ENCODE measurements at regions not wholly inside any gene's neighbourhood (a gene's known extent, or its start where the extent isn't known, plus 50 kb on each side); places are given as distances from the start of the nearest gene placed in this dataset.

DNA sequence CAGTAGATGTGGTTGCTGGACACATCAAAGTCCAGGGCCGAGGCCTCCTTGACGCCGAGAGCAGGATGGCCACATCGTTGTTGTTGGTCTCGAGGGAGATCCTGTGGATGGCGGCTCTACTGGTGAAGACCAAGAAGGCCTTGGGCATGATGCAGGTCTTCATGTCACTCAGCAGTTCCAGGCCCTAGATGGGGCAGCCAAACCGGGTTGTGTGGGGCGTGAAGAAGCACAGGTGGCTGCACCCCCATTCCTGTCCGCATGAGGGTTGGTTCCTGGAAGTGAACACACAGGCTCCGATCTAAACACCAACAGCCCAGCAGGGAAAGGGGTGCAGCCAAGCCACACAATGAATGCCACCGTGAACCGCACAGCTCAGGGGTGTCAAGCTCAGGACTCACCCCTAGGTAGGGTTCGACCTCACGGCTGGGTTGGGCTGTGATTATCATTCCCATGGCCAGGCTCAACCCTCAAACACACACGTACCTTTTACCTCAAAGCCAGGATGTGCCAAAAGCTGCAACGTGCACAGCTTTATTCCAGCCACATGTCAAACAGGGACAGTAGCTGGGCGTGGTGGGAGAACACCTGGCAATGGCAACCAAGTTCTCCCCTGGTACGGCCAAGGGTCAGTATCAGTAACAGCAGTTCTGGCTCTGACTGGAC lies 132.3 kb downstream of the CRYBB2 start:
- H3K4me1 ChIP-seq: no peaks in the 10 kb centered on the region
- H3K27me3 ChIP-seq: no peaks in the 10 kb centered on the region
- no peak overlapping the region for H3K27ac ChIP-seq
- peaks cover 36 to 54% of the 10 kb centered on the region in 2 donors for H3K36me3 ChIP-seq
- intact Hi-C loops (cut with DNase I): no loop called here
- H3K4me3 ChIP-seq: no peak overlapping the region
- DNase-seq (ENCODE audit: low spot score in 2 of 2): no peak
- H3K9me3 ChIP-seq: no peaks in the 10 kb centered on the region
- no peak for TF ChIP-seq CTCF (IDR thresholded peaks at IDR 0.05)

GRCh38 chr22:25352294-25352680 lies 132.8 kb downstream of the CRYBB2 start:
- Histone ChIP-seq H3K4me3 (no peak overlapping the region), H3K27me3 (no peaks in the 10 kb centered on the region), H3K36me3 (peaks cover 39 to 54% of the 10 kb centered on the region in 2 donors), H3K4me1 (no peaks in the 10 kb centered on the region), H3K9me3 (no peaks in the 10 kb centered on the region), H3K27ac (no peak overlapping the region)
- intact Hi-C loops (cut with DNase I): no loop called here
- TF ChIP-seq CTCF (IDR thresholded peaks at IDR 0.05): no peak
- DNase-seq (ENCODE audit: low spot score in 2 of 2): no peak

DNA sequence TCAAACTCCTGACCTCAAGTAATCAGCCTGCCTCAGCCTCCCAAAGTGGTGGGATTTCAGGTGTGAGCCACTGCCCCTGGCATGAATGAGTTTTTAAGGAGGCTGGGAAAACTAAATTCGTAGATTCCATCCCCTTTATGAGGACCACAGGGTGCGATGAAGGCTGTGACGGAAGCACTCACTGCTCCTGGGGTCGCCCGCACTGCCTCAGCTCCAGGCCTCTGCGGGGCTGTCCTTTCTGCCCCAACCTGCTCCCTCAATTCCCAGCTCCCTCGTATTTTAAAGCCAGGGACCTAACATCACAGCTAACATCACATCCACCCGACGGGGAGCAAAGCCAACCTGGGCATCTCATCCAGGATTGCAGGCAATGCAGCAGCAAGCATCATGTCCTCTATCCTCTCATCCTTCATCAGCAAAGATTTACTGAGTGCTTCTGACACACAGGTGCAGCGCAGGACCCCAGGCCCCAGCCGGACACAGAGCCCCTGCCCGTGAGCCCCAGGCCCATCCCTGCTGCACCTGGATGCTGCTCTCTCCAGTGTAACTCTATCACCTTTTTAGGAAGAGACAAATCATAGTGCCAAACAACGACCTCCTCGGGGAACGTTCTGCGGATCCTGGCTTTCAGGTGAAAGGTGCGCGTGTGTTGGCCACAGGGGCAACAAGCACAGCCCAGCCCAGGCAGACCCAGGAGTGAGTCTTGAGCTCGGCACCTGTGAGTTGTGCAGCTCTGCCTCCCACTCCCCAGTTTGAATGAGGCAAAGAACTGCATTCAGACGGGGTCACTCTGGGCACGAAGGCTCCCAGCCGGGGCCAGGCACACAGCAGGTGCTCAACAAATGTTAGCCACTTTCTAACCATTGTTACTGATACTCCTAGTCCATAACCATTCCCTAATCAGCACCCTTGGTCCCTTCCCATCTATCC lies 134.3 kb downstream of the CRYBB2 start:
- Histone ChIP-seq H3K4me3 (no peak overlapping the region), H3K36me3 (peaks cover 52 to 57% of the 10 kb centered on the region in 2 donors), H3K27ac (no peak overlapping the region), H3K27me3 (no peaks in the 10 kb centered on the region), H3K9me3 (no peaks in the 10 kb centered on the region), H3K4me1 (no peaks in the 10 kb centered on the region)
- intact Hi-C loops (cut with DNase I): no loop called here
- no peak for DNase-seq (ENCODE audit: low spot score in 2 of 2)
- TF ChIP-seq CTCF (IDR thresholded peaks at IDR 0.05): no peak

DNA sequence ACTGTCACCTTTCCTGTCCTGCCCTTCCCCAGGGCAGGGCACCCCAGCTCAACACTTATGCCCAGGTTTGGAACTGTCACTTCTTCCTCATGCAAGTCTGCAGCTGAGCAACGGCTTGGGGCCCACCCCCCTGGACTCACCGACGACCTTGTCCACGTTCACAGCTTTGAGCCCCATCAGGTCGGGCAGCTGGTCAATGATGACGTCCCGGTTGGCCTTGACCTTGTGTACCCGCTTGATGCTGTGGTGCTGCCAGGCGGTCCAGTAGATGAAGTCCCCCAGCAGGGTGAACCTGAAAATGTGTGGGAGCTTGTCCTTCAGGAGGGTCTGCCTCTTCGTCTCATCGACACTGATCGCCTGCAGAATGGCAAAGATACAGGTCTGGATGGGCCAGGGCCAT lies 135.0 kb downstream of the CRYBB2 start:
- Histone ChIP-seq H3K4me1 (no peaks in the 10 kb centered on the region), H3K27ac (no peak overlapping the region), H3K27me3 (no peaks in the 10 kb centered on the region), H3K4me3 (no peak overlapping the region), H3K36me3 (peaks cover 54 to 57% of the 10 kb centered on the region in 2 donors), H3K9me3 (no peaks in the 10 kb centered on the region)
- no peak for DNase-seq (ENCODE audit: low spot score in 2 of 2)
- TF ChIP-seq CTCF (IDR thresholded peaks at IDR 0.05): no peak
- intact Hi-C loops (cut with DNase I): no loop called here

DNA sequence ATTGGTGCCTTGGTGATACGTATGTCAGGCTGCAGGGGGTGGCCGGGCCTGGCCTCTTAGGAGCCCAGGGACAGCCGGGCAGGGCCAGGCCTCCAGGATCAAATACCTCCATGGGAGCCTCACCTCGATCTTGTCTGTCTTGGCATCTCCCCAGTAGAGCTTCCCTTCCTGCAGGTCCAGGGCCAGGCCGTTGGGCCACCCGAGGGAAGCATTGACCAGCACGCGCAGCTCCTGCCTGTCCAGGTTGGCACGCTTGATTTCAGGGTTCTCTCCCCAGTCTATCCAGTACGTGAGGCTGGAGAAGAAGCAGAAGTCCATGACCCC lies 137.7 kb downstream of the CRYBB2 start:
- peak in 1 of 2 donors; percentile 15 for DNase-seq (ENCODE audit: low spot score in 2 of 2)
- Histone ChIP-seq H3K27ac (no peak overlapping the region), H3K4me1 (no peaks in the 10 kb centered on the region), H3K9me3 (no peaks in the 10 kb centered on the region), H3K4me3 (no peak overlapping the region), H3K27me3 (no peaks in the 10 kb centered on the region), H3K36me3 (peaks cover 41 to 47% of the 10 kb centered on the region in 2 donors)
- intact Hi-C loops (cut with DNase I): no loop called here
- TF ChIP-seq CTCF (IDR thresholded peaks at IDR 0.05): no peak

Measured in ascending aorta (tissue), 2 donors.